ENCODE measurements at regions not wholly inside any gene's neighbourhood (a gene's known extent, or its start where the extent isn't known, plus 50 kb on each side); places are given as distances from the start of the nearest gene placed in this dataset.
"Not testable (repeated sequence)": the region's sequence is repeated elsewhere in the genome, so short reads cannot be mapped to it uniquely, and the experiment has no call there.

- Mint-ChIP-seq H3K4me3 (ENCODE audit: low read depth, unreplicated experiment) (no peak overlapping the region), H3K4me1 (ENCODE audit: low read depth, unreplicated experiment) (no peaks in the 10 kb centered on the region), H3K36me3 (ENCODE audit: insufficient read depth, unreplicated experiment) (no peaks in the 10 kb centered on the region), H3K27me3 (ENCODE audit: unreplicated experiment) (no peaks in the 10 kb centered on the region), H3K27ac (ENCODE audit: unreplicated experiment) (no peak overlapping the region), H3K9me3 (ENCODE audit: low read depth, unreplicated experiment) (peaks cover 3% of the 10 kb centered on the region)
- no TSS peak for BruUV-seq (replicated peaks)
- TF ChIP-seq CTCF (IDR thresholded peaks at IDR 0.05; ENCODE audit: unreplicated experiment), result no peak
- intact Hi-C loops (cut with micrococcal nuclease; ENCODE audit: unreplicated experiment), result no loop called here
- DNase-seq, result no peak
- CTCF ChIA-PET, result interaction anchor here (1.1 kb wide), 1 partner anchor 157 kb away, joined by 3 read pairs; no protein-coding TSS in a partner anchor
Observed at GRCh38 chr3:87489892-87490291, 213.5 kb upstream of the POU1F1 start.

GRCh38 chr3:87488765-87489164 lies 212.4 kb upstream of the POU1F1 start:
- H3K27ac Mint-ChIP-seq (ENCODE audit: unreplicated experiment), result no peak overlapping the region
- peaks cover 1% of the 10 kb centered on the region for H3K9me3 Mint-ChIP-seq (ENCODE audit: low read depth, unreplicated experiment)
- BruUV-seq (replicated peaks), result no TSS peak
- TF ChIP-seq CTCF (IDR thresholded peaks at IDR 0.05; ENCODE audit: unreplicated experiment), result no peak
- H3K4me3 Mint-ChIP-seq (ENCODE audit: low read depth, unreplicated experiment), result no peak overlapping the region
- H3K36me3 Mint-ChIP-seq (ENCODE audit: insufficient read depth, unreplicated experiment), result no peaks in the 10 kb centered on the region
- intact Hi-C loops (cut with micrococcal nuclease; ENCODE audit: unreplicated experiment), result no loop called here
- CTCF ChIA-PET, result no interaction called here
- no peak for DNase-seq
- no peaks in the 10 kb centered on the region for H3K4me1 Mint-ChIP-seq (ENCODE audit: low read depth, unreplicated experiment)
- no peaks in the 10 kb centered on the region for H3K27me3 Mint-ChIP-seq (ENCODE audit: unreplicated experiment)

- H3K4me1 Mint-ChIP-seq (ENCODE audit: low read depth, unreplicated experiment); DNase-seq; H3K9me3 Mint-ChIP-seq (ENCODE audit: low read depth, unreplicated experiment); H3K4me3 Mint-ChIP-seq (ENCODE audit: low read depth, unreplicated experiment); H3K27ac Mint-ChIP-seq (ENCODE audit: unreplicated experiment); BruUV-seq (replicated peaks); H3K36me3 Mint-ChIP-seq (ENCODE audit: insufficient read depth, unreplicated experiment); CTCF ChIA-PET; H3K27me3 Mint-ChIP-seq (ENCODE audit: unreplicated experiment); intact Hi-C loops (cut with micrococcal nuclease; ENCODE audit: unreplicated experiment): not testable (repeated sequence)
Observed at GRCh38 chr3:87486635-87487034, 210.3 kb upstream of the POU1F1 start.

- intact Hi-C loops (cut with micrococcal nuclease; ENCODE audit: unreplicated experiment), result no loop called here
- H3K27me3 Mint-ChIP-seq (ENCODE audit: unreplicated experiment), result no peaks in the 10 kb centered on the region
- H3K4me3 Mint-ChIP-seq (ENCODE audit: low read depth, unreplicated experiment), result no peak overlapping the region
- no peaks in the 10 kb centered on the region for H3K9me3 Mint-ChIP-seq (ENCODE audit: low read depth, unreplicated experiment)
- no peak for TF ChIP-seq CTCF (IDR thresholded peaks at IDR 0.05; ENCODE audit: unreplicated experiment)
- no peaks in the 10 kb centered on the region for H3K36me3 Mint-ChIP-seq (ENCODE audit: insufficient read depth, unreplicated experiment)
- CTCF ChIA-PET, result no interaction called here
- H3K27ac Mint-ChIP-seq (ENCODE audit: unreplicated experiment), result no peak overlapping the region
- BruUV-seq (replicated peaks), result no TSS peak
- no peak for DNase-seq
- no peaks in the 10 kb centered on the region for H3K4me1 Mint-ChIP-seq (ENCODE audit: low read depth, unreplicated experiment)
Observed at GRCh38 chr3:87486115-87486514, 209.7 kb upstream of the POU1F1 start.

GRCh38 chr3:87478716-87479115 lies 202.3 kb upstream of the POU1F1 start:
- Mint-ChIP-seq H3K4me1 (ENCODE audit: low read depth, unreplicated experiment) (no peaks in the 10 kb centered on the region), H3K36me3 (ENCODE audit: insufficient read depth, unreplicated experiment) (no peaks in the 10 kb centered on the region), H3K27me3 (ENCODE audit: unreplicated experiment) (no peaks in the 10 kb centered on the region), H3K27ac (ENCODE audit: unreplicated experiment) (no peak overlapping the region), H3K4me3 (ENCODE audit: low read depth, unreplicated experiment) (no peak overlapping the region), H3K9me3 (ENCODE audit: low read depth, unreplicated experiment) (no peaks in the 10 kb centered on the region)
- intact Hi-C loops (cut with micrococcal nuclease; ENCODE audit: unreplicated experiment), result no loop called here
- no peak for TF ChIP-seq CTCF (IDR thresholded peaks at IDR 0.05; ENCODE audit: unreplicated experiment)
- DNase-seq, result no peak
- no TSS peak for BruUV-seq (replicated peaks)
- CTCF ChIA-PET, result no interaction called here

All from Calu3 (cell line).